Astrocyte of the spinal cord (primary cell): ENCODE measurements at regions not wholly inside any gene's neighbourhood (a gene's known extent, or its start where the extent isn't known, plus 50 kb on each side); places are given as distances from the start of the nearest gene placed in this dataset.

Experiments
- DNase-seq: peaks from one replicate; pipeline ENCODE4 v3.0.0; 2011; ENCODE audit warnings: low read depth, low spot score
- H3K4me3 ChIP-seq: 2 replicates; pipeline ENCODE4 v1.5.1; 2011; ENCODE audit warnings: low read depth, mild to moderate bottlenecking, low read length, moderate library complexity
- CTCF ChIP-seq: IDR thresholded peaks from 2 replicates; pipeline ENCODE4 v1.5.1; 2012; ENCODE audit warnings: low read depth, mild to moderate bottlenecking, low read length, inconsistent platforms
- in situ Hi-C: cut with HindIII; loops from 2 replicates; pipeline ENCODE4 v1.10.0; 2017; ENCODE audit warnings: low sequenced_read_pairs

- in situ Hi-C loops = no loop called here
- no peak for TF ChIP-seq CTCF
- no peak for DNase-seq
- H3K4me3 ChIP-seq = no peak overlapping the region
These were observed 153.6 kb upstream of the ERCC4 start for GRCh38 chr16:13766334-13766733.

- no peak for DNase-seq
- in situ Hi-C loops = no loop called here
- TF ChIP-seq CTCF = no peak
- no peak overlapping the region for H3K4me3 ChIP-seq
These were observed 152.7 kb upstream of the ERCC4 start for GRCh38 chr16:13767215-13767614.

GRCh38 chr16:13768471-13768870, 151.5 kb upstream of the ERCC4 start:
- in situ Hi-C loops = no loop called here
- H3K4me3 ChIP-seq = no peak overlapping the region

GRCh38 chr16:13770436-13770835, 149.5 kb upstream of the ERCC4 start:
- no peak for DNase-seq
- no peak overlapping the region for H3K4me3 ChIP-seq
- no peak for TF ChIP-seq CTCF
- in situ Hi-C loops = no loop called here

More at GRCh38 chr16:13768471-13768870, 151.5 kb upstream of the ERCC4 start:
- no peak for DNase-seq
- no peak for TF ChIP-seq CTCF

GRCh38 chr16:13772782-13773181, 147.2 kb upstream of the ERCC4 start:
- no peak overlapping the region for H3K4me3 ChIP-seq
- in situ Hi-C loops = no loop called here
- no peak for TF ChIP-seq CTCF
- no peak for DNase-seq

- TF ChIP-seq CTCF = no peak
- no peak overlapping the region for H3K4me3 ChIP-seq
- in situ Hi-C loops = no loop called here
- no peak for DNase-seq
These were observed 140.3 kb upstream of the ERCC4 start for GRCh38 chr16:13779676-13780075.
